Thymus (tissue), 11 donors: ENCODE measurements at regions not wholly inside any gene's neighbourhood (a gene's known extent, or its start where the extent isn't known, plus 50 kb on each side); places are given as distances from the start of the nearest gene placed in this dataset.

ENCODE experiments used
- DNase-seq, 9 donors: peaks; one replicate each; pipeline ENCODE4 v3.0.0-alpha.2; 2013; ENCODE audit warnings: low spot score in 9 of 9, low read depth in 6 of 9, missing footprints in 1 of 9
- H3K27ac ChIP-seq, 2 donors: one replicate each; pipeline ENCODE4 v1.5.1; 2013; ENCODE audit warnings: control low read depth in 1 of 2, low read depth in 1 of 2, low read length in 1 of 2, mild to moderate bottlenecking in 1 of 2, moderate library complexity in 1 of 2
- H3K27me3 ChIP-seq, 2 donors: one replicate each; pipeline ENCODE4 v1.5.1; 2013; ENCODE audit warnings: low read length in 1 of 2; ENCODE audit not compliant: control insufficient read depth in 2 of 2, insufficient read depth in 1 of 2
- H3K36me3 ChIP-seq, 2 donors: one replicate each; pipeline ENCODE4 v1.5.1; 2013; ENCODE audit warnings: low read length in 1 of 2, mild to moderate bottlenecking in 1 of 2, moderate library complexity in 1 of 2; ENCODE audit not compliant: control insufficient read depth in 2 of 2, insufficient read depth in 2 of 2
- H3K4me1 ChIP-seq, 2 donors: one replicate each; pipeline ENCODE4 v1.5.1; 2013; ENCODE audit warnings: low read length in 2 of 2; ENCODE audit not compliant: control insufficient read depth in 2 of 2, insufficient read depth in 2 of 2
- H3K4me3 ChIP-seq, 2 donors: one replicate each; pipeline ENCODE4 v1.5.1; 2013; ENCODE audit warnings: low read length in 2 of 2, control low read depth in 1 of 2, mild to moderate bottlenecking in 1 of 2
- H3K9me3 ChIP-seq, 2 donors: one replicate each; pipeline ENCODE4 v1.5.1; 2013; ENCODE audit warnings: low read length in 1 of 2, mild to moderate bottlenecking in 1 of 2; ENCODE audit not compliant: control insufficient read depth in 2 of 2, insufficient read depth in 1 of 2
- WGBS: extraction: QIAGEN DNeasy Blood & Tissue Kit; methylation state at CpG from one replicate; pipeline ENCODE4 v1.1.7; 2013; 5-methylcytosine and 5-hydroxymethylcytosine counted together
- donor health status: healthy.

- Histone ChIP-seq H3K36me3 (no peaks in the 10 kb centered on the region), H3K4me1 (no peaks in the 10 kb centered on the region), H3K4me3 (no peak overlapping the region), H3K9me3 (no peaks in the 10 kb centered on the region), H3K27me3 (no peaks in the 10 kb centered on the region), H3K27ac (no peak overlapping the region)
- WGBS, result 93% methylated on average over 2 of the region's 2 CpGs
- no peak for DNase-seq
Observed at GRCh38 chr4:14897217-14897616, 105.1 kb upstream of the CPEB2 start.

DNA sequence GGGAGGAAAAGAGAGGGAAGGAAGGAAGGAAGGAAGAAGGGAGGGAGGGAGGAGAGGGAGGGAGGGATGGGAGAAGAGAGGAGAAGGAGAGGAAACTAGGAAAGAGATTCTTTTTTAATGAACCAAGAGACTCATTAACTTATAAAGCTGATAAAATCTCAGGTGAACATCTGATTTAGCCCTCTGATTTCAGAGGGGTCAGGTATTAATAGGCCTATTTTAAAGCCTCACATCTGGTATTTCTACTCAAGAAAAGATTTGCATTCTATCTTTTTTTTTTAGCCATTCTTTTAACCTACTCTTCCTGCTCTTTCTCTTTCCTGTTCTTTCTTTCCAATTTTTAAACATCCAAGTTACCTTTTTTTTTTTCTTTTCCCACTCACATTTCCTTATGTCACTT lies 103.3 kb upstream of the CPEB2 start:
- no peak for DNase-seq
- Histone ChIP-seq H3K27ac (no peak overlapping the region), H3K4me1 (no peaks in the 10 kb centered on the region), H3K4me3 (no peak overlapping the region), H3K36me3 (no peaks in the 10 kb centered on the region), H3K27me3 (no peaks in the 10 kb centered on the region), H3K9me3 (no peaks in the 10 kb centered on the region)

- no peaks in the 10 kb centered on the region for H3K9me3 ChIP-seq
- H3K36me3 ChIP-seq, result no peaks in the 10 kb centered on the region
- WGBS, result 93% methylated on average over 3 of the region's 3 CpGs
- H3K27ac ChIP-seq, result no peak overlapping the region
- DNase-seq, result no peak
- no peaks in the 10 kb centered on the region for H3K4me1 ChIP-seq
- no peaks in the 10 kb centered on the region for H3K27me3 ChIP-seq
- H3K4me3 ChIP-seq, result no peak overlapping the region
Observed at GRCh38 chr4:14902342-14902741, 99.9 kb upstream of the CPEB2 start.

- Histone ChIP-seq H3K36me3 (no peaks in the 10 kb centered on the region), H3K27ac (no peak overlapping the region), H3K4me1 (no peaks in the 10 kb centered on the region), H3K4me3 (no peak overlapping the region), H3K9me3 (no peaks in the 10 kb centered on the region), H3K27me3 (no peaks in the 10 kb centered on the region)
- DNase-seq, result no peak
- WGBS, result 94% methylated on average over 2 of the region's 2 CpGs
Observed at GRCh38 chr4:14903321-14903720, 99.0 kb upstream of the CPEB2 start.

- Histone ChIP-seq H3K4me1 (no peaks in the 10 kb centered on the region), H3K4me3 (no peak overlapping the region), H3K27me3 (no peaks in the 10 kb centered on the region), H3K9me3 (no peaks in the 10 kb centered on the region), H3K27ac (no peak overlapping the region), H3K36me3 (no peaks in the 10 kb centered on the region)
- DNase-seq, result no peak
Observed at GRCh38 chr4:14906805-14907204, 95.5 kb upstream of the CPEB2 start.

DNA sequence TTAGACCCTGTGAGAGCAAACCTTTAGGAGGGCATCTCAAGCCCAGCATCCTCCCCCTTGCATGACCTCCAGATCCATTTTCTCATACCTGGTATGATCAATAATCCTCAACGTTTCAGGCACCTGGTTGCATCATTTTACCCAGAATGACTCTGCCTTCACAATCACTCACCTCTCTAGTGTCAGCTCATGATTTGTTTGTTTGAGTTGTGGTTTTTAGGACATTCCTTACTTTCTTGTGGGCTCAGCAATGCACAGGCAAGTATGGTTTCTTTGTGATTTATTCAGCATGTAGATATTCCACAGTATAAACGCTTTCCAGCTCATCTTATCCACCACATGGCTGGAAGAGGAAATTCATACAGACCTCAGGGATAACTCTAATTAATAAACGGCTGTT lies 93.6 kb upstream of the CPEB2 start:
- WGBS, result 87% methylated on average over 3 of the region's 3 CpGs
- Histone ChIP-seq H3K4me3 (no peak overlapping the region), H3K9me3 (no peaks in the 10 kb centered on the region), H3K36me3 (no peaks in the 10 kb centered on the region), H3K27me3 (no peaks in the 10 kb centered on the region), H3K4me1 (no peaks in the 10 kb centered on the region), H3K27ac (no peak overlapping the region)
- no peak for DNase-seq

DNA sequence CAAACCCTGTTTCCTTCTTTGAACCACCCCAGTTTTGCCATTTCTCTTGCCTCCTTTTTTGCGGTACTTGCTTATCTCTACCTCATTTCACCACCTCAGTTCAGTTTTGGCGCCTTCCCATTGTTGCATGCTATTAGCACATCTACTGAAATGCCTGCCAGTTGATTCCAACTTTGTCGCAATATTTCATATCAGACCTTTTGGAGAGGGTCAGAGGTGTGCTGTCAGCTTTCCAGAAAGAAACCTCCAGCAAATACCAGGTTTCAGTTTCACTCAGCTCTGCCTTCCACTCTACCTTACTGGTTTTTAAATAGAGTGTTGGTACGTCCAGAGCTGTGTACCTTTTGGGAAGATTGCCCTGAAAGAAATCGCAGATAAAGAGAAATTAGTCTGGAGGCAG lies 91.9 kb upstream of the CPEB2 start:
- no peaks in the 10 kb centered on the region for H3K36me3 ChIP-seq
- no peaks in the 10 kb centered on the region for H3K4me1 ChIP-seq
- no peaks in the 10 kb centered on the region for H3K9me3 ChIP-seq
- no peak overlapping the region for H3K27ac ChIP-seq
- no peaks in the 10 kb centered on the region for H3K27me3 ChIP-seq
- DNase-seq, result no peak
- 87% methylated on average over 5 of the region's 5 CpGs for WGBS
- no peak overlapping the region for H3K4me3 ChIP-seq

DNA sequence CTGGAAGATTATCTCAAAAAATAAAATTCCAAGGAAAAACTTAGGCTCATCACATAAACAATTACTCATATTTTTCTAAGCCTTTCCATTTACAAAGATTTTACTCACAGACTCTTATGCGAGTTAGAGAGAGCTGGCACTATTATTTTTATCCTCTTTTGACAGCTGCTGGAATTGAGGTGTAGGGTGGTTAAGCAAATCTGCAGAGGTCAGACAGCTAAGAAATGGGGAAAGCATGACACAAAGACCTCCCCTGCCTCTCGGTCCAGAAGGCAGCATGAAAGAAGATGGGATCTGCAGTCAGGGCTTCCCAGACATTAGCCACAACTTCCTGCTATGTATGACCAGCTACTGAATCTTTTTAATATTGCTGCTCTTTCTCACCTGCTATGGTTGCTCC lies 89.9 kb upstream of the CPEB2 start:
- no peaks in the 10 kb centered on the region for H3K4me1 ChIP-seq
- 64% methylated on average over 2 of the region's 2 CpGs for WGBS
- no peak overlapping the region for H3K27ac ChIP-seq
- H3K36me3 ChIP-seq, result no peaks in the 10 kb centered on the region
- DNase-seq, result no peak
- no peaks in the 10 kb centered on the region for H3K9me3 ChIP-seq
- no peak overlapping the region for H3K4me3 ChIP-seq
- H3K27me3 ChIP-seq, result no peaks in the 10 kb centered on the region

GRCh38 chr4:14915018-14915417 lies 87.3 kb upstream of the CPEB2 start:
- Histone ChIP-seq H3K27ac (no peak overlapping the region), H3K27me3 (no peaks in the 10 kb centered on the region), H3K4me3 (no peak overlapping the region), H3K4me1 (no peaks in the 10 kb centered on the region), H3K9me3 (no peaks in the 10 kb centered on the region), H3K36me3 (no peaks in the 10 kb centered on the region)
- 92% methylated on average over 2 of the region's 2 CpGs for WGBS
- DNase-seq, result no peak

GRCh38 chr4:14916554-14917297 lies 85.6 kb upstream of the CPEB2 start:
- no peak overlapping the region for H3K4me3 ChIP-seq
- H3K27me3 ChIP-seq, result no peaks in the 10 kb centered on the region
- no peaks in the 10 kb centered on the region for H3K9me3 ChIP-seq
- H3K4me1 ChIP-seq, result no peaks in the 10 kb centered on the region
- no peak overlapping the region for H3K27ac ChIP-seq
- no peaks in the 10 kb centered on the region for H3K36me3 ChIP-seq
- DNase-seq, result no peak
- WGBS, result 83% methylated on average over 7 of the region's 7 CpGs
